ENCODE measurements at regions not wholly inside any gene's neighbourhood (a gene's known extent, or its start where the extent isn't known, plus 50 kb on each side); places are given as distances from the start of the nearest gene placed in this dataset.

DNA sequence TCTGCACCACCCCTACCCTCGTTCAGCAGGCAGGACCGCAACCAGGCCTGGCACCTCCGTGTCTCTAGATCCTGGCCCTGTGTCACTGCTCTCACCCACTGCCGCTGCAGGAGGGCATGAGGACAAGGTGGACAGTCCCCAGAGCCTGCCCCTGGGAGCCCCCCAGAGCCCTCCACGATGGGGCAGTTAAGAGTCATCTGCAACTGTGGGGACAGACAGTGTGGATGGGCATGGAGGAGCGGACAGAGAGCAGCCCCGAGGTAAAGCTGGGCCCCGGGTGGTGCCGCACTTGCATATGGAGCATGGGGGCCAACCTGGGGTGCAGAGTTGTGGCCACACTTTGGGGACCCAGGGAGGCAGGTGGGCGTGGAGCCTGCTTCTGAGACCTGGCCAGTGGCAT is 905.1 kb upstream of the USP15 start:
- Histone ChIP-seq H3K9me3 (ENCODE audit: low read length) (no peaks in the 10 kb centered on the region), H3K27ac (ENCODE audit: low read length) (no peak overlapping the region), H3K9me2 (ENCODE audit: insufficient read depth, low read length) (no peaks in the 10 kb centered on the region), H3K4me2 (ENCODE audit: low read length) (no peak overlapping the region), H3K4me3 (ENCODE audit: low read length) (no peak overlapping the region), H3K79me2 (replicated peaks; ENCODE audit: insufficient read depth, low read length) (no peaks in the 10 kb centered on the region), H2AFZ (ENCODE audit: low read depth, low read length) (no peak overlapping the region), H3K27me3 (ENCODE audit: insufficient read depth, low read depth, low read length) (no peaks in the 10 kb centered on the region), H3K36me3 (ENCODE audit: insufficient read depth, low read length) (no peaks in the 10 kb centered on the region), H3F3A (ENCODE audit: insufficient read depth, low read length, poor library complexity, severe bottlenecking) (no peaks in the 10 kb centered on the region), H3K9ac (ENCODE audit: low read length) (no peak overlapping the region), H4K20me1 (ENCODE audit: insufficient read depth) (no peaks in the 10 kb centered on the region)
- TF ChIP-seq TAF1 (IDR thresholded peaks at IDR 0.05; ENCODE audit: low read depth): no peak

DNA sequence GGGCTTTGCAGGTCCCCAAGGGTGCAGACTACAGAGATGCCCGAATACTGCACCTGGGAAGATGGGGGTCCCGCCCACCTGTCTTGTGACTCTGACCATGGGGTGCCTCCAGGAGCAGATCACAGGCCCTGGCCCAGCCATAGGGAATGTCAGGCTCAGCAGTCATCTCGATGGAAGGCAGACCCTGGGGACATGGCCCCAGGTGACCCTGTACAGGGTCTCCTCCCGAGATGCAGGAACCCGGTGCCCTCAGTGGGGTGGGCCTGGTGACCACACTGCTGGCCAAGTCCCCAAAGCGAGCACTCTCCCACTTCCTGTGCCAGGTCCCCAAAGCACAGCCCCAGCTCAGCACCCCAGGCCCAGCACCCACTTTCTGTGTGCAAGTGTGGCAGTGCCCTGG is 903.7 kb upstream of the USP15 start:
- Histone ChIP-seq H3K27me3 (ENCODE audit: insufficient read depth, low read depth, low read length) (no peaks in the 10 kb centered on the region), H3F3A (ENCODE audit: insufficient read depth, low read length, poor library complexity, severe bottlenecking) (no peaks in the 10 kb centered on the region), H4K20me1 (ENCODE audit: insufficient read depth) (no peaks in the 10 kb centered on the region), H3K9me2 (ENCODE audit: insufficient read depth, low read length) (no peaks in the 10 kb centered on the region), H3K27ac (ENCODE audit: low read length) (no peak overlapping the region), H3K9me3 (ENCODE audit: low read length) (no peaks in the 10 kb centered on the region), H3K4me3 (ENCODE audit: low read length) (no peak overlapping the region), H3K36me3 (ENCODE audit: insufficient read depth, low read length) (no peaks in the 10 kb centered on the region), H3K9ac (ENCODE audit: low read length) (no peak overlapping the region), H3K4me2 (ENCODE audit: low read length) (no peak overlapping the region), H3K79me2 (replicated peaks; ENCODE audit: insufficient read depth, low read length) (no peaks in the 10 kb centered on the region), H2AFZ (ENCODE audit: low read depth, low read length) (no peak overlapping the region)
- TF ChIP-seq EZH2 (IDR thresholded peaks at IDR 0.05; ENCODE audit: borderline replicate concordance, insufficient read depth, low read length, poor library complexity, severe bottlenecking): no peak
- no peak for TF ChIP-seq SMC3 (conservative IDR thresholded peaks at IDR 0.05; ENCODE audit: poor library complexity)
- no peak for TF ChIP-seq EP300 (conservative IDR thresholded peaks at IDR 0.05; ENCODE audit: poor library complexity, severe bottlenecking)
- TF ChIP-seq, protein P1, sequence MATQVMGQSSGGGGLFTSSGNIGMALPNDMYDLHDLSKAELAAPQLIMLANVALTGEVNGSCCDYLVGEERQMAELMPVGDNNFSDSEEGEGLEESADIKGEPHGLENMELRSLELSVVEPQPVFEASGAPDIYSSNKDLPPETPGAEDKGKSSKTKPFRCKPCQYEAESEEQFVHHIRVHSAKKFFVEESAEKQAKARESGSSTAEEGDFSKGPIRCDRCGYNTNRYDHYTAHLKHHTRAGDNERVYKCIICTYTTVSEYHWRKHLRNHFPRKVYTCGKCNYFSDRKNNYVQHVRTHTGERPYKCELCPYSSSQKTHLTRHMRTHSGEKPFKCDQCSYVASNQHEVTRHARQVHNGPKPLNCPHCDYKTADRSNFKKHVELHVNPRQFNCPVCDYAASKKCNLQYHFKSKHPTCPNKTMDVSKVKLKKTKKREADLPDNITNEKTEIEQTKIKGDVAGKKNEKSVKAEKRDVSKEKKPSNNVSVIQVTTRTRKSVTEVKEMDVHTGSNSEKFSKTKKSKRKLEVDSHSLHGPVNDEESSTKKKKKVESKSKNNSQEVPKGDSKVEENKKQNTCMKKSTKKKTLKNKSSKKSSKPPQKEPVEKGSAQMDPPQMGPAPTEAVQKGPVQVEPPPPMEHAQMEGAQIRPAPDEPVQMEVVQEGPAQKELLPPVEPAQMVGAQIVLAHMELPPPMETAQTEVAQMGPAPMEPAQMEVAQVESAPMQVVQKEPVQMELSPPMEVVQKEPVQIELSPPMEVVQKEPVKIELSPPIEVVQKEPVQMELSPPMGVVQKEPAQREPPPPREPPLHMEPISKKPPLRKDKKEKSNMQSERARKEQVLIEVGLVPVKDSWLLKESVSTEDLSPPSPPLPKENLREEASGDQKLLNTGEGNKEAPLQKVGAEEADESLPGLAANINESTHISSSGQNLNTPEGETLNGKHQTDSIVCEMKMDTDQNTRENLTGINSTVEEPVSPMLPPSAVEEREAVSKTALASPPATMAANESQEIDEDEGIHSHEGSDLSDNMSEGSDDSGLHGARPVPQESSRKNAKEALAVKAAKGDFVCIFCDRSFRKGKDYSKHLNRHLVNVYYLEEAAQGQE (IDR thresholded peaks at IDR 0.05; ENCODE audit: borderline replicate concordance): no peak
- no peak for TF ChIP-seq TAF1 (IDR thresholded peaks at IDR 0.05; ENCODE audit: low read depth)
- TF ChIP-seq RAD21 (conservative IDR thresholded peaks at IDR 0.05): no peak
- no peak for TF ChIP-seq MXI1 (conservative IDR thresholded peaks at IDR 0.05; ENCODE audit: poor library complexity, severe bottlenecking)
- TF ChIP-seq, protein P2, sequence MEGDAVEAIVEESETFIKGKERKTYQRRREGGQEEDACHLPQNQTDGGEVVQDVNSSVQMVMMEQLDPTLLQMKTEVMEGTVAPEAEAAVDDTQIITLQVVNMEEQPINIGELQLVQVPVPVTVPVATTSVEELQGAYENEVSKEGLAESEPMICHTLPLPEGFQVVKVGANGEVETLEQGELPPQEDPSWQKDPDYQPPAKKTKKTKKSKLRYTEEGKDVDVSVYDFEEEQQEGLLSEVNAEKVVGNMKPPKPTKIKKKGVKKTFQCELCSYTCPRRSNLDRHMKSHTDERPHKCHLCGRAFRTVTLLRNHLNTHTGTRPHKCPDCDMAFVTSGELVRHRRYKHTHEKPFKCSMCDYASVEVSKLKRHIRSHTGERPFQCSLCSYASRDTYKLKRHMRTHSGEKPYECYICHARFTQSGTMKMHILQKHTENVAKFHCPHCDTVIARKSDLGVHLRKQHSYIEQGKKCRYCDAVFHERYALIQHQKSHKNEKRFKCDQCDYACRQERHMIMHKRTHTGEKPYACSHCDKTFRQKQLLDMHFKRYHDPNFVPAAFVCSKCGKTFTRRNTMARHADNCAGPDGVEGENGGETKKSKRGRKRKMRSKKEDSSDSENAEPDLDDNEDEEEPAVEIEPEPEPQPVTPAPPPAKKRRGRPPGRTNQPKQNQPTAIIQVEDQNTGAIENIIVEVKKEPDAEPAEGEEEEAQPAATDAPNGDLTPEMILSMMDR (IDR thresholded peaks at IDR 0.05; ENCODE audit: poor library complexity, severe bottlenecking): no peak
- TF ChIP-seq POLR2AphosphoS5 (IDR thresholded peaks at IDR 0.05): no peak

DNA sequence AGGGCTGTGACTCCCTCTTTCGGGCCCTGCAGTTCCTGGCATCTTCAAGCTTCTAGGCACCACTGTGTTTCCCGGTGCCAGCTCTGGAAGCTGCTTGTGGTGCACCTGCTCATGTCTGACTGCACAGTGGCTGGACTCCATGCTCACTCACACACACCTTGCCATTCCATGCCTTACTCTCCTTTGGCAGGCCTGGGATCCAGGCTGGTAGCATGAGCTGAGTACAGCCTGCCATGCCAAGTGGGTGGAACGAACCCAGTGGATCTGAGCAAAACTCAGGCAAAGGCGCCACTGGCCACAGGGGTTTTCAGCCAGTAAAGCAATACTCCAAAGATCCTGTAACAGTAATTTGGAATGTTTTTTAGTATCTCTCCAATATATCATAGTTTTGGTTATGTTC is 902.7 kb upstream of the USP15 start:
- Histone ChIP-seq H3K9ac (ENCODE audit: low read length) (no peak overlapping the region), H3K36me3 (ENCODE audit: insufficient read depth, low read length) (no peaks in the 10 kb centered on the region), H4K20me1 (ENCODE audit: insufficient read depth) (no peaks in the 10 kb centered on the region), H3K4me3 (ENCODE audit: low read length) (no peak overlapping the region), H3K4me2 (ENCODE audit: low read length) (no peak overlapping the region), H3K27ac (ENCODE audit: low read length) (no peak overlapping the region), H3F3A (ENCODE audit: insufficient read depth, low read length, poor library complexity, severe bottlenecking) (no peaks in the 10 kb centered on the region), H3K9me2 (ENCODE audit: insufficient read depth, low read length) (no peaks in the 10 kb centered on the region), H2AFZ (ENCODE audit: low read depth, low read length) (no peak overlapping the region), H3K27me3 (ENCODE audit: insufficient read depth, low read depth, low read length) (no peaks in the 10 kb centered on the region), H3K9me3 (ENCODE audit: low read length) (no peaks in the 10 kb centered on the region), H3K79me2 (replicated peaks; ENCODE audit: insufficient read depth, low read length) (no peaks in the 10 kb centered on the region)
- no peak for TF ChIP-seq POLR2AphosphoS5 (IDR thresholded peaks at IDR 0.05)
- TF ChIP-seq EP300 (conservative IDR thresholded peaks at IDR 0.05; ENCODE audit: poor library complexity, severe bottlenecking): no peak
- no peak for TF ChIP-seq MXI1 (conservative IDR thresholded peaks at IDR 0.05; ENCODE audit: poor library complexity, severe bottlenecking)
- TF ChIP-seq EZH2 (IDR thresholded peaks at IDR 0.05; ENCODE audit: borderline replicate concordance, insufficient read depth, low read length, poor library complexity, severe bottlenecking): no peak
- TF ChIP-seq SMC3 (conservative IDR thresholded peaks at IDR 0.05; ENCODE audit: poor library complexity): no peak
- TF ChIP-seq, protein P1 (IDR thresholded peaks at IDR 0.05; ENCODE audit: borderline replicate concordance): no peak
- no peak for TF ChIP-seq RAD21 (conservative IDR thresholded peaks at IDR 0.05)
- no peak for TF ChIP-seq TAF1 (IDR thresholded peaks at IDR 0.05; ENCODE audit: low read depth)
- TF ChIP-seq, protein P2 (IDR thresholded peaks at IDR 0.05; ENCODE audit: poor library complexity, severe bottlenecking): no peak

All from neural cell (in vitro differentiated cells).